ENCODE measurements at regions not wholly inside any gene's neighbourhood (a gene's known extent, or its start where the extent isn't known, plus 50 kb on each side); places are given as distances from the start of the nearest gene placed in this dataset.
A peak's percentile ranks its signal among the peaks of the same experiment; 100 is the strongest.

DNA sequence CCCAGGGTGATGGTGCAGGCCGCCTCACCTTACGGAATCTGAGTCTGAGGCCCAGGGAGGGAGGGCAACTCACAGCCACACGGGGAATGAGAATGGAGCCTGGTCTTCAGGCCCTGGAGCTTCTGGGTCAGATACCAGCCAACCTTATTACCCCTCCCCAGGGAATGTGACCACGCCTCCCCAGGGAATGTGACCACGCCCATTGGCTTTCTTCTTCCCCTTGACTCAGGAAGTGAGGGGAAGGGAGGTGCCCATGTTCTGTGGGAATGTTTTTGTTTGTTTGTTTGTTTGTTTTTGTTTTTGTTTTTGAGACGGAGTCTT, 57.5 kb upstream of the RBFOX2 start:
- Histone ChIP-seq H3K36me3 (ENCODE audit: low read depth) (no peaks in the 10 kb centered on the region), H2AFZ (no peak overlapping the region), H3K9me3 (ENCODE audit: insufficient read depth, low read depth) (no peaks in the 10 kb centered on the region), H4K20me1 (ENCODE audit: insufficient read depth) (no peaks in the 10 kb centered on the region), H3F3A (ENCODE audit: insufficient read depth, low read depth) (no peaks in the 10 kb centered on the region), H3K4me2 (no peak overlapping the region), H3K27me3 (ENCODE audit: insufficient read depth, low read depth) (no peaks in the 10 kb centered on the region), H3K27ac (no peak overlapping the region), H3K4me3 (no peak overlapping the region), H3K79me2 (ENCODE audit: low read depth) (no peaks in the 10 kb centered on the region), H3K9me2 (ENCODE audit: insufficient read depth) (no peaks in the 10 kb centered on the region), H3K4me1 (replicated peaks; ENCODE audit: insufficient read depth) (peaks cover 9% of the 10 kb centered on the region)
- TF ChIP-seq, protein P1, sequence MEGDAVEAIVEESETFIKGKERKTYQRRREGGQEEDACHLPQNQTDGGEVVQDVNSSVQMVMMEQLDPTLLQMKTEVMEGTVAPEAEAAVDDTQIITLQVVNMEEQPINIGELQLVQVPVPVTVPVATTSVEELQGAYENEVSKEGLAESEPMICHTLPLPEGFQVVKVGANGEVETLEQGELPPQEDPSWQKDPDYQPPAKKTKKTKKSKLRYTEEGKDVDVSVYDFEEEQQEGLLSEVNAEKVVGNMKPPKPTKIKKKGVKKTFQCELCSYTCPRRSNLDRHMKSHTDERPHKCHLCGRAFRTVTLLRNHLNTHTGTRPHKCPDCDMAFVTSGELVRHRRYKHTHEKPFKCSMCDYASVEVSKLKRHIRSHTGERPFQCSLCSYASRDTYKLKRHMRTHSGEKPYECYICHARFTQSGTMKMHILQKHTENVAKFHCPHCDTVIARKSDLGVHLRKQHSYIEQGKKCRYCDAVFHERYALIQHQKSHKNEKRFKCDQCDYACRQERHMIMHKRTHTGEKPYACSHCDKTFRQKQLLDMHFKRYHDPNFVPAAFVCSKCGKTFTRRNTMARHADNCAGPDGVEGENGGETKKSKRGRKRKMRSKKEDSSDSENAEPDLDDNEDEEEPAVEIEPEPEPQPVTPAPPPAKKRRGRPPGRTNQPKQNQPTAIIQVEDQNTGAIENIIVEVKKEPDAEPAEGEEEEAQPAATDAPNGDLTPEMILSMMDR (conservative IDR thresholded peaks at IDR 0.05), result no peak
- intact Hi-C loops (cut with micrococcal nuclease; ENCODE audit: unreplicated experiment), result no loop called here
- DNase-seq, result peak; percentile 59 to 63
- CTCF ChIA-PET, result no interaction called here
- POLR2A ChIA-PET (ENCODE audit: unreplicated experiment), result no interaction called here
- no TSS peak for BruUV-seq (replicated peaks)

DNA sequence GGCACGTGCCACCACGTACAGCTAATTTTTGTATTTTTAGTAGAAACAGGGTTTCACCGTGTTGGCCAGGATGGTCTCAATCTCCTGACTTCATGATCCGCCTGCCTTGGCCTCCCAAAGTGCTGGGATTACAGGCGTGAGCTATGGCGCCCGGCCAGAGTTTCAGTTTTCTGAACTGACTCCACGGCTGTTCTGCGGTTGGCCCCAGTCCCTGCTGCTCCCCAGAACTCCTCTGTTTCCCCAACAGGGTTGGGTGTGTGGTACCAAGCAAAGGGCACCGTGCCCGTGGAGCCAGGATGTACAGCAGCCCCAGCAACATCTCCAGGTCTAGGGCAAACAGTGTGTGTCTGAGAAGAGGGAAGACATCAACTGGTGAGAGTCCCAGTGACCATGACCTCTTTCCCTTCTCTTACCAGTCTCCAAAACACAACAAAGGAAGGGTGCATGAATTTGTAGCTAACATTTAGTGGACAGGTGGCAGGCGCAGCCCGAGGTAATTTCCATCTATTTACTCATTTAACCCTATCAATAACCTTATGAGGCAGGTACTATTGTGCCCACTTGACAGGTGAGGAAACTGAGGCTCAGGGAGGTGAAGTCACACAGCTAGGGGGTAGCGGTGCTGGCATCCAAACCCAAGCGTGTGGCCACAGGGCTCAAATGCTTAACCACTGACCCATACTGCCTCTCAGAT, 57.0 kb upstream of the RBFOX2 start:
- no peak overlapping the region for H3K4me3 ChIP-seq
- POLR2A ChIA-PET (ENCODE audit: unreplicated experiment), result no interaction called here
- intact Hi-C loops (cut with micrococcal nuclease; ENCODE audit: unreplicated experiment), result no loop called here

DNA sequence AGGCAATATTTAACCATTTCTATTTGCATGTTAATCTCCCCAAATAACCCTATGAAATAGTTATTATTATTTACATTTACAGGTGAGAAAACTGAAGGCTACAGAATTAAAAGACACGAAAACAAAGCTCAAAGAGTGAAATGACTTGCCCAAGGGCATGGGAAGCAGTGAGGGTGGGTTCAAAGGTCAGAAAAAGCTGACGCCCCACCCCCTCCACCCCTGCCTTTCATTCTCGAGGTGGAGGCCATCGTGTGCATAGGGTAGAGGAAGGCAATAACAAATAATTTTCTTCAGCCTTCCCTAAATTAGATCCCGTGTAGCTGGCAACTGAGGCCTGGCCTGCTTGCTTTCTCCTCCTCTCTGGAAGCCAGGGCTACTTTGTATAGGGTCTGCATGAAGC, 56.1 kb upstream of the RBFOX2 start:
- DNase-seq, result no peak
- Histone ChIP-seq H3F3A (ENCODE audit: insufficient read depth, low read depth) (no peaks in the 10 kb centered on the region), H3K4me1 (replicated peaks; ENCODE audit: insufficient read depth) (peaks cover 9% of the 10 kb centered on the region), H3K9me2 (ENCODE audit: insufficient read depth) (no peaks in the 10 kb centered on the region), H3K4me3 (no peak overlapping the region), H4K20me1 (ENCODE audit: insufficient read depth) (no peaks in the 10 kb centered on the region), H3K4me2 (no peak overlapping the region), H3K36me3 (ENCODE audit: low read depth) (no peaks in the 10 kb centered on the region), H3K79me2 (ENCODE audit: low read depth) (no peaks in the 10 kb centered on the region), H3K27ac (no peak overlapping the region), H3K9me3 (ENCODE audit: insufficient read depth, low read depth) (no peaks in the 10 kb centered on the region), H2AFZ (no peak overlapping the region), H3K27me3 (ENCODE audit: insufficient read depth, low read depth) (no peaks in the 10 kb centered on the region)
- intact Hi-C loops (cut with micrococcal nuclease; ENCODE audit: unreplicated experiment), result no loop called here
- BruUV-seq (replicated peaks), result no TSS peak
- ChIA-PET CTCF (interaction anchor here (0.6 kb wide), 1 partner anchor 798 kb away, joined by 3 read pairs; no protein-coding TSS in a partner anchor), POLR2A (ENCODE audit: unreplicated experiment) (no interaction called here)
- no peak for TF ChIP-seq EZH2 (IDR thresholded peaks at IDR 0.05; ENCODE audit: low read depth)
- TF ChIP-seq, protein P1 (conservative IDR thresholded peaks at IDR 0.05), result no peak

More for the DNA sequence above, 57.0 kb upstream of the RBFOX2 start:
- Histone ChIP-seq H3K36me3 (ENCODE audit: low read depth) (no peaks in the 10 kb centered on the region), H3K9me3 (ENCODE audit: insufficient read depth, low read depth) (no peaks in the 10 kb centered on the region), H3K79me2 (ENCODE audit: low read depth) (no peaks in the 10 kb centered on the region), H3K27me3 (ENCODE audit: insufficient read depth, low read depth) (no peaks in the 10 kb centered on the region), H2AFZ (no peak overlapping the region), H4K20me1 (ENCODE audit: insufficient read depth) (no peaks in the 10 kb centered on the region), H3K9me2 (ENCODE audit: insufficient read depth) (no peaks in the 10 kb centered on the region), H3K4me2 (no peak overlapping the region), H3F3A (ENCODE audit: insufficient read depth, low read depth) (no peaks in the 10 kb centered on the region), H3K4me1 (replicated peaks; ENCODE audit: insufficient read depth) (peaks cover 9% of the 10 kb centered on the region), H3K27ac (no peak overlapping the region)
- TF ChIP-seq, protein P1 (conservative IDR thresholded peaks at IDR 0.05), result no peak
- no peak for TF ChIP-seq EZH2 (IDR thresholded peaks at IDR 0.05; ENCODE audit: low read depth)
- DNase-seq, result no peak
- no TSS peak for BruUV-seq (replicated peaks)
- CTCF ChIA-PET, result interaction anchor here (0.6 kb wide), 1 partner anchor 797 kb away, joined by 3 read pairs; no protein-coding TSS in a partner anchor

All from PC-9 (cell line).